HCT116 (cell line): ENCODE measurements at regions not wholly inside any gene's neighbourhood (a gene's known extent, or its start where the extent isn't known, plus 50 kb on each side); places are given as distances from the start of the nearest gene placed in this dataset.

Experiments
- CTCF ChIP-seq, 3 experiments: fragments of 200-600 bp in 1 of 3; sonication (generic) in 1 of 3; IDR thresholded peaks in 2 of 3; conservative IDR thresholded peaks in 1 of 3; 2 replicates each; pipeline ENCODE4 v1.5.1; 2012 to 2017; ENCODE audit warnings: low read depth in 2 of 3, low read length in 2 of 3, antibody characterized with exemption in 1 of 3, borderline replicate concordance in 1 of 3, control low read depth in 1 of 3, mild to moderate bottlenecking in 1 of 3, mixed read lengths in 1 of 3, mixed run types in 1 of 3, moderate library complexity in 1 of 3; ENCODE audit not compliant: insufficient read depth in 1 of 3
- EZH2 ChIP-seq: fragments of 200-600 bp; sonication (generic); IDR thresholded peaks from 2 replicates; pipeline ENCODE4 v1.6.1; 2017; ENCODE audit warnings: antibody characterized with exemption, mixed run types
- POLR2A ChIP-seq: IDR thresholded peaks from 2 replicates; pipeline ENCODE4 v1.7.0; 2011; ENCODE audit warnings: borderline replicate concordance; ENCODE audit not compliant: insufficient read depth, insufficient read length; ENCODE audit errors: extremely low read depth
- TCF7L2 ChIP-seq: IDR thresholded peaks from 2 replicates; pipeline ENCODE4 v1.7.0; 2011; ENCODE audit warnings: borderline replicate concordance, inconsistent platforms; ENCODE audit not compliant: insufficient read depth, insufficient read length; ENCODE audit errors: extremely low read depth

GRCh38 chr3:117281371-117281770 lies 571.8 kb downstream of the TUSC7 start:
- TF ChIP-seq EZH2 (no peak), TCF7L2 (no peak), POLR2A (no peak), CTCF (IDR thresholded peaks at IDR 0.05 in 2 of 3, conservative IDR thresholded peaks at IDR 0.05 in 1 of 3; ENCODE audit: borderline replicate concordance in 1 of 3, insufficient read depth in 1 of 3, low read depth in 2 of 3, low read length in 2 of 3) (no peak)
